Activated T-cell treated with anti-CD3 and anti-CD28 coated beads for 48 hours (primary cell): ENCODE measurements at regions not wholly inside any gene's neighbourhood (a gene's known extent, or its start where the extent isn't known, plus 50 kb on each side); places are given as distances from the start of the nearest gene placed in this dataset.

ENCODE experiments used
- DNase-seq: peaks from one replicate; pipeline ENCODE4 v3.0.0-alpha.2; 2020; ENCODE audit warnings: low read depth

- no peak for DNase-seq
Observed at GRCh38 chr16:73743665-73744496, 552.7 kb upstream of the PSMD7 start.

GRCh38 chr16:73739049-73739769, 557.4 kb upstream of the PSMD7 start:
- no peak for DNase-seq

GRCh38 chr16:73738266-73738665, 558.3 kb upstream of the PSMD7 start:
- DNase-seq: no peak

GRCh38 chr16:73737637-73738036, 559.0 kb upstream of the PSMD7 start:
- no peak for DNase-seq

- no peak for DNase-seq
Observed at GRCh38 chr16:73735954-73736353, 560.7 kb upstream of the PSMD7 start.

GRCh38 chr16:73735018-73735417, 561.6 kb upstream of the PSMD7 start:
- DNase-seq: no peak

- no peak for DNase-seq
Observed at GRCh38 chr16:73732681-73733080, 563.9 kb upstream of the PSMD7 start.

GRCh38 chr16:73732143-73732542, 564.5 kb upstream of the PSMD7 start:
- no peak for DNase-seq

GRCh38 chr16:73730481-73731090, 566.0 kb upstream of the PSMD7 start:
- no peak for DNase-seq

GRCh38 chr16:73725156-73725555, 571.5 kb upstream of the PSMD7 start:
- DNase-seq: no peak

GRCh38 chr16:73724503-73724902, 572.1 kb upstream of the PSMD7 start:
- DNase-seq: no peak

GRCh38 chr16:73717266-73717974, 579.2 kb upstream of the PSMD7 start:
- DNase-seq: no peak

GRCh38 chr16:73714976-73715375, 581.6 kb upstream of the PSMD7 start:
- no peak for DNase-seq

GRCh38 chr16:73713778-73714495, 582.7 kb upstream of the PSMD7 start:
- no peak for DNase-seq

- DNase-seq: no peak
Observed at GRCh38 chr16:73713251-73713650, 583.4 kb upstream of the PSMD7 start.

- no peak for DNase-seq
Observed at GRCh38 chr16:73711406-73712080, 585.1 kb upstream of the PSMD7 start.

GRCh38 chr16:73710526-73710925, 586.1 kb upstream of the PSMD7 start:
- no peak for DNase-seq

GRCh38 chr16:73707863-73708262, 588.8 kb upstream of the PSMD7 start:
- no peak for DNase-seq

GRCh38 chr16:73703891-73704290, 592.7 kb upstream of the PSMD7 start:
- DNase-seq: no peak

GRCh38 chr16:73697336-73697735, 599.3 kb upstream of the PSMD7 start:
- no peak for DNase-seq

GRCh38 chr16:73692861-73693260, 603.8 kb upstream of the PSMD7 start:
- no peak for DNase-seq
